IPS-15b (cell line): ENCODE measurements at regions not wholly inside any gene's neighbourhood (a gene's known extent, or its start where the extent isn't known, plus 50 kb on each side); places are given as distances from the start of the nearest gene placed in this dataset.

Source experiments
- H3K27me3 ChIP-seq: one replicate; pipeline ENCODE4 v1.6.1; 2013; ENCODE audit warnings: low read length; ENCODE audit not compliant: control insufficient read depth, insufficient read depth
- H3K36me3 ChIP-seq: one replicate; pipeline ENCODE4 v1.6.1; 2013; ENCODE audit warnings: low read length; ENCODE audit not compliant: control insufficient read depth, insufficient read depth
- H3K4me1 ChIP-seq: one replicate; pipeline ENCODE4 v1.6.1; 2013; ENCODE audit warnings: mild to moderate bottlenecking, low read length; ENCODE audit not compliant: control insufficient read depth, insufficient read depth
- H3K4me3 ChIP-seq: one replicate; pipeline ENCODE4 v1.5.1; 2013; ENCODE audit warnings: low read depth, low read length
- H3K9ac ChIP-seq: one replicate; pipeline ENCODE4 v1.6.1; 2013; ENCODE audit warnings: low read depth, mild to moderate bottlenecking, low read length
- H3K9me3 ChIP-seq: one replicate; pipeline ENCODE4 v1.6.1; 2013; ENCODE audit warnings: mild to moderate bottlenecking, low read length; ENCODE audit not compliant: control insufficient read depth, insufficient read depth

- no peak overlapping the region for H3K4me3 ChIP-seq
- no peaks in the 10 kb centered on the region for H3K27me3 ChIP-seq
- H3K9me3 ChIP-seq: no peaks in the 10 kb centered on the region
- H3K36me3 ChIP-seq: no peaks in the 10 kb centered on the region
- H3K4me1 ChIP-seq: no peaks in the 10 kb centered on the region
- no peak overlapping the region for H3K9ac ChIP-seq
Observed at GRCh38 chr2:5984946-5985345, 292.8 kb downstream of the SOX11 start.

DNA sequence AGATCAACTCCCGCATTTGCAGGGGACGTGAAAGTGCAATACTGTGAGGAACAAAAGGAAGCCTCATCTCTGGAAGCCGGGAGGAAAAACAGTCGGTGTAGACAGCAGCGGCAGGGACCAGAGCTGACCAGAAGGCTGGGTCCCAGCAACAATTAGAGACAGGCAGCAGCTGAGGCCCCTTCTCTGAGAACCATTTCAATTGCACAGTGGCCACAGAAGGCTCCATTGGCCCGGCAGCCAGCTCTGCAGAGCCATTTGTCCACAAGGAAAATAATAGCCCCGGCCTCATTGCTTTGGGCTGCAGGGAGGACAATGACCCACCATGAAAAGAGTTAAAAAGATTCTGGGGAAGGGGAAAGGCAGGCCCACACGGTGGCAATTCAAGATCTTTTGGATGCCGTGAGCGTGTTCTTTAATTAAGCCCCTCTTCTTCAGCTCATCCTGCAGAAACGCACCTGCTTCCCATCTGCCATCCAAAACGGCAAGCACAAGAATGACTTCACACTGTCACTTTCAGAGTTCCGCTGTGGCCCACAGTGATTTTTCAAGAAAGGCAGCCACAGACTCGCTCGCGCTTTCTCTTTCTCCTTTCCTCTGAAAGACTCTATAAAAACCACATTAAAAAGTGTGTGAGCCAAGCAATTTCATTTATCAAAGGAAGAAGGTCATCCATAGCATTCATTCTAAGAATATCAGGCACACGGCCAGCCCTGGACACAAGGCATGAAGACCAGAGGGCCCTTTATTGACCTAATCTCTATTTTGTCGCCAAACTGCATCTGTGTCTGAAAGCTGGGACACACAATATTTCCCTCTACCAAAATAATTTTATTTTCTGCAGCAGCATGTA, 293.6 kb downstream of the SOX11 start:
- H3K27me3 ChIP-seq: no peaks in the 10 kb centered on the region
- H3K36me3 ChIP-seq: no peaks in the 10 kb centered on the region
- no peaks in the 10 kb centered on the region for H3K9me3 ChIP-seq
- no peak overlapping the region for H3K4me3 ChIP-seq
- H3K4me1 ChIP-seq: no peaks in the 10 kb centered on the region
- H3K9ac ChIP-seq: no peak overlapping the region

GRCh38 chr2:5986801-5987787, 294.9 kb downstream of the SOX11 start:
- H3K9ac ChIP-seq: no peak overlapping the region
- no peaks in the 10 kb centered on the region for H3K9me3 ChIP-seq
- no peaks in the 10 kb centered on the region for H3K4me1 ChIP-seq
- no peaks in the 10 kb centered on the region for H3K36me3 ChIP-seq
- no peaks in the 10 kb centered on the region for H3K27me3 ChIP-seq
- no peak overlapping the region for H3K4me3 ChIP-seq

DNA sequence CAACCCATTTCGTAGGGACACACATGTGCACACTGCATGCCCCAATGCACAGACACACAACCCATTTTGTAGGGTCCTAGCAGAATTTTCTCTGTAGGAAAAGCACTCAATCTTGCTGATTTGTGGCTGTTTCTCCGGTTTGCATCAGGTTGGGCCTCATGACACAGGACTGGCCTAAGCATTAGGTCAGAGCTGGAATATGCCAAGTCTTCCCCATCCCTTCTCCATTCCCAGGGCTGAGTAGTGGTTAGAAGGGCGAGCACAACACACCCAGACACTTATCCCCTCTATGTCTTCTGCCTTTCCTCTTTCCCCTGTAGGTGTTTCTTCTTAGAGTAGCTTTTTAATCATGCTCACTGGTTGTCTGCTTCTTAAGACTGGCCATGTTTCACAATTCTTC, 295.9 kb downstream of the SOX11 start:
- Histone ChIP-seq H3K4me3 (no peak overlapping the region), H3K27me3 (no peaks in the 10 kb centered on the region), H3K9me3 (no peaks in the 10 kb centered on the region), H3K36me3 (no peaks in the 10 kb centered on the region), H3K4me1 (no peaks in the 10 kb centered on the region), H3K9ac (no peak overlapping the region)

GRCh38 chr2:5990086-5990485, 297.9 kb downstream of the SOX11 start:
- Histone ChIP-seq H3K9ac (no peak overlapping the region), H3K36me3 (no peaks in the 10 kb centered on the region), H3K27me3 (no peaks in the 10 kb centered on the region), H3K4me3 (no peak overlapping the region), H3K4me1 (no peaks in the 10 kb centered on the region), H3K9me3 (no peaks in the 10 kb centered on the region)

GRCh38 chr2:5991305-5991968, 299.3 kb downstream of the SOX11 start:
- no peaks in the 10 kb centered on the region for H3K9me3 ChIP-seq
- no peaks in the 10 kb centered on the region for H3K36me3 ChIP-seq
- no peak overlapping the region for H3K4me3 ChIP-seq
- no peaks in the 10 kb centered on the region for H3K27me3 ChIP-seq
- no peak overlapping the region for H3K9ac ChIP-seq
- no peaks in the 10 kb centered on the region for H3K4me1 ChIP-seq

DNA sequence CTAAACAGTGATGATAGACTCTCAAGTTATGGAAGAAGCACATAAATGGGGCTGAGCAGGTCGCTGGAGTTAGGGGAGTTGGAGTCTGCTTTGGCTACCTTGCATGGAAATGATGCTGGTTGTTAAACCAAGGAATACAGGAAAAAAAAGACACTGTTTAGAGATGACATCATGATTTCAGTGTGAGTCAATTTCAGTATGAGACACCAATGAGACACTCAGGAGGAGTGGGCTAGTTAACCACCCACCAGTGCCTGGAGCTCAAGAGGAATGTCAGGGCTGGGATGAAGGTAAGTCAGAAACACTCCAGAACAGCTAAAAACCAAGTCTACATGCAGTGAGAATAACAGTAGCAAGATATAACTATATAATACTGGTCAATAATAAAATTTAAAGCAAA, 303.6 kb downstream of the SOX11 start:
- no peaks in the 10 kb centered on the region for H3K36me3 ChIP-seq
- H3K27me3 ChIP-seq: no peaks in the 10 kb centered on the region
- H3K9ac ChIP-seq: no peak overlapping the region
- H3K4me1 ChIP-seq: no peaks in the 10 kb centered on the region
- H3K9me3 ChIP-seq: no peaks in the 10 kb centered on the region
- no peak overlapping the region for H3K4me3 ChIP-seq

- Histone ChIP-seq H3K27me3 (no peaks in the 10 kb centered on the region), H3K4me3 (no peak overlapping the region), H3K4me1 (no peaks in the 10 kb centered on the region), H3K9me3 (no peaks in the 10 kb centered on the region), H3K36me3 (no peaks in the 10 kb centered on the region), H3K9ac (no peak overlapping the region)
Observed at GRCh38 chr2:6008186-6008585, 316.0 kb downstream of the SOX11 start.

DNA sequence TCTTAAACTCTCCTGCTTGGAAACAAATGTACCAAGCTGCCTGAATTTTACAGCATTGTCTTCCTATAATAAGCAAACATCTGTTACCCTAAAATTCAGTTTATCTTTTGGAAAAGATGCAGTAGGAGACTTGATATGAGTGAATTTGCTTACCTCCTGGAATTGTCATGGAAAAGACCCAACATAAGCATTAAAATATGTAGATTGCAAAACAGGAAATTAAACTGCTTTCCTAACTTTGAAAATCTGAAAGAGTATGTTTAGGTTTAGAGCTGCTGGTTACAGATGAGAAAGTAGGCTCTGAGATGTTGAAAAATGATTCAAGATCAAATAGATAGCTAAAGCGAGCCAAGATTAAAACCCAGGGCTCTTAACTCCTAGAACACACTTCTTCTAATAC, 316.5 kb downstream of the SOX11 start:
- H3K4me3 ChIP-seq: no peak overlapping the region
- H3K9ac ChIP-seq: no peak overlapping the region
- H3K36me3 ChIP-seq: no peaks in the 10 kb centered on the region
- no peaks in the 10 kb centered on the region for H3K9me3 ChIP-seq
- H3K27me3 ChIP-seq: no peaks in the 10 kb centered on the region
- no peaks in the 10 kb centered on the region for H3K4me1 ChIP-seq

DNA sequence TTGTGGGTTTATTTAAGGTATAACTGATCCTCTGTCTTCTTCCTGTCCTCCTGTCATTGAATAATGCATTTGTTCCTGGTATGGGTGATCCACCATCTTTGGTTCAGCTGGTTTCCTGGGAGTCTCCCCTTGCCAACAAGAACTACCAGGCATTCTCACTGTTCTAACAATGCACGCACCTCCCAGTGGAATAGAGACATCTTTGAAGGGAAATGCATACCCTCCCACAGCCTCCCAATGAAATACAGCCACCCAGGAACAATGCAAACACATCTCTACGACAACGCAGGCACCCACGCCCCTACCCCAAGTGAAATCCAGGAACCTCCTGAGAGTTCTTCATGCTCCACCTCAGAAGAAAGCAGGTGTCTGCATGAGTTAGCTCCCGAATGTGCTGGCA, 318.0 kb downstream of the SOX11 start:
- Histone ChIP-seq H3K9me3 (no peaks in the 10 kb centered on the region), H3K27me3 (no peaks in the 10 kb centered on the region), H3K9ac (no peak overlapping the region), H3K4me1 (no peaks in the 10 kb centered on the region), H3K4me3 (no peak overlapping the region), H3K36me3 (no peaks in the 10 kb centered on the region)

GRCh38 chr2:6011921-6012320, 319.7 kb downstream of the SOX11 start:
- Histone ChIP-seq H3K27me3 (no peaks in the 10 kb centered on the region), H3K9ac (no peak overlapping the region), H3K9me3 (no peaks in the 10 kb centered on the region), H3K4me1 (no peaks in the 10 kb centered on the region), H3K36me3 (no peaks in the 10 kb centered on the region), H3K4me3 (no peak overlapping the region)
